GM18511 (cell line): ENCODE measurements at regions not wholly inside any gene's neighbourhood (a gene's known extent, or its start where the extent isn't known, plus 50 kb on each side); places are given as distances from the start of the nearest gene placed in this dataset.

ENCODE experiments used
- ATAC-seq: cut with Tn5 transposase; IDR thresholded peaks from one replicate; pipeline ENCODE4 v1.9.1; 2021; ENCODE audit warnings: mild to moderate bottlenecking, moderate library complexity; ENCODE audit not compliant: unreplicated experiment

DNA sequence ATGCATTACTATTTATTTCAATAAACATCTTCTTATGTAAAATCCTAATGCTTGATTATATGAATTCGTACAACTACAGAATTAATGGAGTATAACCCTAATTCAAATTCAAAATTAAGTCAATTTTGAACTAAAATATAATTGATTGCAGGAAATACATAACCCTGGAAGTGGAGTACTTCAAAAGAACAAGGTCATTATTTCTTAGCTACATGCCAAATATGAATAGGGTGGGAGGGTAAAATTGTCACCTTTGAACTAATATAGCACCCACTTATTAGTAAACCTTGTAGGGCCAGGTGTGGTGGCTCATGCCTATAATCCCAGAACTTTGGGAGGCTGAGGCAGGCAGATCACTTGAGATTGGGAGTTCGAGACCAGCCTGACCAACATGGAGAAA, 895.4 kb upstream of the ACVR2A start:
- ATAC-seq, result no peak

- ATAC-seq, result no peak
Observed at GRCh38 chr2:146944601-146945000, 900.2 kb upstream of the ACVR2A start.

DNA sequence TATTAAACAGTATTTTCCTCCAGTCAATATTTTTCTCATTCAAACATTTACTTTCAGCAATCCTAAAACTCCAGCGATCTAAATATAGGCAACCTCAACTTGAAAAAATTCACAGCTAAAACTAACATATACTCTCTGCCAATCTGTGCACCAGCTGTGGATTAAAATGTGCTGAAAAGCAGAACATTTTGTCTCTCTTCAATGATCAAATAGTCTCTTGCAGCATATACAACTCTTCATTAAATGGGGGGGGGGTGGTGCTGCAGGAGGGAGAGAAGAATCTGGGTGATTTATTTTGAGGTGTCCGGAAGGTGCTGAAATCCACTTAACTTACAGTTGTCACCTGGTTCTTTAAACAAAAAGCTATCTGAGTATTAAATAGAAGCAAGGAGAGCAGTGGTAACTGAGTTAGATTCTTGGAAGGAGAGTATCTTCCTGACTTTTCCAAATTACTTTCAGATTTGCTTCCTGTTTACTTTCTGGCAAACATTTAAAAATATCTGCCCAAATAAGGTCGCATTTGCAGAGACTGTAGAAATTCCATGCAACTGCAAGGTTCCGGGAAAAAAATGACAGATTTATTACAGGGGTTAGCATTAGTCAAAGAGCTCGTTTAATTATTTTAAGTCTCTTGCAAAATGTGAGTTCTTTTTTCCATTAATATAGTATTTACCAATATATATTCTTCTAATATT, 904.7 kb upstream of the ACVR2A start:
- ATAC-seq, result no peak

- no peak for ATAC-seq
Observed at GRCh38 chr2:146934921-146935320, 909.9 kb upstream of the ACVR2A start.

GRCh38 chr2:146931109-146931508, 913.7 kb upstream of the ACVR2A start:
- peak; percentile 60 for ATAC-seq

DNA sequence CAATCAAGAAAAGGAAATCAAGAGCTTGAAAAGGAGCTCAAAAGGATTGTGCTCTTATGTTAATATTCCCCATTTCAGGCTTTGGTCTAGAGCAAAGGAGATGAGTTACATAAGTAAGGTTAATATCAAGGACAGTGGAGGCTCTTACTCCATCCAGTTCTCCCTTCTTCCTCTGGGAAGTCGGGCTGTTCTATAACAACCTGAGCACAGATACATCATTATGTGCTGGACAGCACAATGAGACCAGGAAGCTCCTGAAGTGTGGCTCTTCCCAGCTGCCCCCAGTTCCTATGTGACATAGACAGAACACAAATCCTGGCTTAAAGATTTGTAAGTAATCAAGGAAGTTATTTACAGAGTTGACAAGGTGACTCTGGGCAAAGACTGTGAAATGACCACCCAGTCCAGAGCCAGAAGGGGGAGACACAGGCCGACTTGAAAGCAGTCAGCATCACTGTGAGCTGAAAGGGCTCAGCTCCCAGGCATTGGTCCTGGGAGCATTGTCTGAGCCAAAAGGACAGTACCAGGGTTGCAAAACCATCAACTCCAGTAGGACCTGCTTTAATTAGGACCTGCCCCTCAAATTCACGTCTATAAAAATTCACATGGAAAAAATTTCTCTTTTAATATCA, 917.6 kb upstream of the ACVR2A start:
- ATAC-seq, result no peak

- no peak for ATAC-seq
Observed at GRCh38 chr2:146918280-146918679, 926.5 kb upstream of the ACVR2A start.

- ATAC-seq, result no peak
Observed at GRCh38 chr2:146917431-146918042, 927.3 kb upstream of the ACVR2A start.

DNA sequence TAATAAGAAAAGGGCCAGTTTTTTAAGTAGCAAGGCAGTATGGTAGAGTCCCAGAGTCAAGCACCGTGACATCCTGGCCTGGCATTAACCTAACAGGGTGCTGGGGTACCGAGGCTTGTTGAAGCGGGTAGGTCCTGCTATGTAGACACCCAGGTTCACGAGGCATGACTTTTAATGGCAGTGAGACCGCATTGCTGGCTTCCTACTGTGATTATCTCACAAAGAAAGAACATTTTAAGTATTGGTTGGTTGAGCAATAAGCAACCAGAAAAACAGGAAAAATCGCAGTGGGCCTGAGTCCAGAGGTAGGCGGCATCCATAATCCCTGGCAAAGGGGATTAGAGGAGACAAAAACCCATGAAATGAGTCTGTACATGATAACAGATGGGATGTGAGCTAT, 927.9 kb upstream of the ACVR2A start:
- ATAC-seq, result no peak

GRCh38 chr2:146913476-146913875, 931.4 kb upstream of the ACVR2A start:
- ATAC-seq, result no peak

DNA sequence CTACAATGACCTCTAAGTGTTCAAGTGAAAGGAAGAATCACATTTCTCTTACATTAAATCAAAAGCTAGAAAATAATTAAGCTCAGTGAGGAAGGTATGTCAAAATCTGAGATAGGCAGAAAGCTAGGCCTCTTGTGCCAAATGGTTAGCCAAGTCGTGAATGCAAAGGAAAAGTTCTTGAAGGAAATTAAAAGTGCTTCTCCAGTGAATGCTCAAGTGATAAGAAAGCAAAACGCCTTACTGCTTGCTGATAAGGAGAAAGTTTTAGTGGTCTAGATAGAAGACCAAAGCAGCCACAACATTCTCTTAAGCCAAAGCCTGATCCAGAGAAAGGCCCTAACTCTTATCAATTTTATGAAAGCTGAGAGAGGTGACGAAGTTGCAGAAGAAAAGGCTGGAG, 932.3 kb upstream of the ACVR2A start:
- ATAC-seq, result no peak

DNA sequence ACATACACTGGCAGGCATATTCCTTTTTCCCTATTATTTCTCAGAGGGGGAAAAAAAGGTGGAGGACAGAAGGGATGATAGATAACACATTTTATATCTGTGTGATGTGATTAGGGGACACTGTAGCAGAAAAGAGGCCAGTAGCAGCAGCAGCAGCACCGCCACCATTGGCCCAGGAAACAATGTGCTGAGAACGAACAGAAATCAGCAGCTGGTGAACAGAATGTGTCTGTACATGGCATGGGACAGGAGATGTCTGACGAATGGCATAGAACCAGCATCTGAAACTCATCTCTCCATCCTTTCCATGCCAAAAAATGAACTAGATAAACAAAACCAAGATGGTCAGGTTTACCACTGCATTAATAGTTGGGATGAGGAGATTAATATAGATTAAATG, 936.1 kb upstream of the ACVR2A start:
- ATAC-seq, result no peak

DNA sequence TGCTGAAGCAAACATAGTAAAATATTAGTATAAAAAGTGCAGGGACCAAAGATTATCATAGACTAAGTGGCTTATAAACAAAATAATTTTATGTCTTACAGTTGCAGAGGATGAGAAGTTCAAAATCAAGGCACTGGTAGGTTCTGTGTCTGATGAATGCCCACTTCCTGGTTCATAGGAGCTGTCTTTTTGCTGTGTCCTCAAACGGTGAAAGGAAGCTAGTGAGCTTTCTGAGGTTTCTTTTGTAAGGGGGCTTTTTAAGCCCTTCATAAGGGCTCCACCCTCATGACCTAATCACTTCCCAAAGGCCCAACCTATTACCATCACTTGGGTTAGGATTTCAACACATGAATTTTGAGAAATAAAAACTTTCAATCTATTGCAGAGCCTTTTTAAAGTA, 946.7 kb upstream of the ACVR2A start:
- no peak for ATAC-seq

- no peak for ATAC-seq
Observed at GRCh38 chr2:146894514-146894913, 950.3 kb upstream of the ACVR2A start.

DNA sequence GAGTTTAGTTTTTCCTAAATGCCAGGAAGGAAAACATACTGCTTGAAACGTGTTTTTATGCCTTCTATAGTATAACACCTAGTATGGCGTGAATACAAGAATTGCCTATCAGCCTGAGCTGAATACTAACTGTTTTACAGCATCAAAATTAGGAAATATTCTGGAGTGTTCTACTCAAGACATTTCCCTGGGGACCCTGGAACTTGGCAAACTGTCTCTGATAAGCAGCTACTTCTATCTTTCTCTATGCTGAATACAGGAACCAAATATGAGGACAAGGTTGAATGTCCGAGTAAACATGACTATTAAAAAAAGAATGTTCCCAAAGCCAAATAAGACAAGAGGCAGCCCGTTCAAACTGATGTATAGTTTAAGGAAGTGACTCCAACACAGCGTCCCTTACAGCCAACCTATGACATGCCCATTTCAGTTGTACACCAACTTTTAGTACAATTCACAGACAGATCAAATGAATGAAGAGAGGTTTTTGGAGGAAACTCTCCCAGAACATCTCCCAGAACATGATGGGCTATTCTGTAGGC, 951.3 kb upstream of the ACVR2A start:
- no peak for ATAC-seq

- no peak for ATAC-seq
Observed at GRCh38 chr2:146890491-146890890, 954.3 kb upstream of the ACVR2A start.

GRCh38 chr2:146879882-146880281, 964.9 kb upstream of the ACVR2A start:
- ATAC-seq, result no peak

GRCh38 chr2:146874260-146874658, 970.6 kb upstream of the ACVR2A start:
- ATAC-seq, result no peak

DNA sequence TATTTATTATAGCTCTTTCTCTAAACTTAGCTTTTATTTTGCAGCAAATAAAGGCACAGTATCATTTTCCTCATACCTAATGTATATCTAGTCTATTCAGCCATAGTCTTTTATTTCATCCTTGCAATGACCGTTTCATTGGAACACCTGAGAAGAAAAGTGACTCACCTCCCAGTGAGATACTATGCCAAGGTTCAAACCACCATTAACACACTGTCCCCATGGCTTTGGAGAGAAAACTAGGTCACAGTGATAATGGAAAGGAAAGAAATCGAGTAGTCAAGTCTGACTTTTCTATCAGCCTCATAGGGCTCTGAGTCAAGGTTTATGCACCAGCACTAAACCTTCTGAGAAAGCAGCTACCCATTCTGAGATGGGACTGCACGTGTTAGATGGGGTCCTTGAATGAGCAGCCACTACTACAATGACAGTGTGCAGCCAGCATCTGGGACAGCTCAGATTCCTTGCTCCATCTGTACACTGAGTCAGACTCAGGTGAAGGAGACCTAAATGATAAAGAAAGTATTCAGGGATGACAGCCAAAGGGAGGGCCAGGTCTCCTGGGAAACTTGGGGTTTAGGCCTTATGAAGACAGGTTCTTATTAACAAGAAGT, 971.1 kb upstream of the ACVR2A start:
- ATAC-seq, result no peak

- ATAC-seq, result no peak
Observed at GRCh38 chr2:146873056-146873455, 971.8 kb upstream of the ACVR2A start.

DNA sequence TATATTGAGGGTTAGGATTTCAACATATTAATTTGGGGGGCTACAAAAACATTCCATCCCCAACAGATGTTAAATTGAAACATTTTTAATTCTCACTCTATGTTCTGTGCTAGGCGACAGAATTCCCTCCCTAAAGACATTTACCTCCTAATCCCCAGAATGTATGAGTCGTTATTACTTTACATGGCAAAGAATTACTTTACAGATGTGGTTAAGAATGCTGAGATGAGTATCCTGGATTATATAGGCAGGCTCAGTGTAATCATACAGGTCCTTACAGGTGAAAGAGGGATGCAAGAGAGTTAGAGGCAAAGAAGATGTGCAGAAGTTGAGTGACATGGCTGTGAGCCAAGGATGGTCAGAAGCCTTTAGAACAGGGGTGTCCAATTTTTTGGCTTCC, 974.1 kb upstream of the ACVR2A start:
- no peak for ATAC-seq

- no peak for ATAC-seq
Observed at GRCh38 chr2:146869328-146869727, 975.5 kb upstream of the ACVR2A start.
